ENCODE measurements at regions not wholly inside any gene's neighbourhood (a gene's known extent, or its start where the extent isn't known, plus 50 kb on each side); places are given as distances from the start of the nearest gene placed in this dataset.

- no peak for TF ChIP-seq CTCF (IDR thresholded peaks at IDR 0.05 in 2 of 3, conservative IDR thresholded peaks at IDR 0.05 in 1 of 3; ENCODE audit: insufficient read depth in 2 of 3, low read depth in 1 of 3, low read length in 3 of 3)
- TF ChIP-seq BMI1 (IDR thresholded peaks at IDR 0.05; ENCODE audit: low read length) = no peak
- TF ChIP-seq ZNF699 (CRISPR knock-in tag; IDR thresholded peaks at IDR 0.05; ENCODE audit: insufficient replicate concordance) = no peak
These were observed 241.3 kb downstream of the LOXHD1 start for GRCh38 chr18:46415532-46416252.
